ACHN (cell line): ENCODE measurements at regions not wholly inside any gene's neighbourhood (a gene's known extent, or its start where the extent isn't known, plus 50 kb on each side); places are given as distances from the start of the nearest gene placed in this dataset.

Experiments used
- DNase-seq: peaks from one replicate; pipeline ENCODE4 v3.0.0-alpha.2; 2015
- in situ Hi-C: cut with HindIII; loops from 2 replicates; pipeline ENCODE4 v1.10.0; 2017; ENCODE audit warnings: low sequenced_read_pairs, low pct_ligation_motif_present, low pct_unique_long_range_greater_than_20kb

GRCh38 chr1:238898856-238899255 lies 487.5 kb upstream of the CHRM3 start:
- in situ Hi-C loops: no loop called here
- DNase-seq: no peak

- no peak for DNase-seq
- in situ Hi-C loops: no loop called here
Measured at GRCh38 chr1:238895911-238896310, 490.5 kb upstream of the CHRM3 start.

GRCh38 chr1:238892612-238893011 lies 493.8 kb upstream of the CHRM3 start:
- peak; percentile 8 for DNase-seq
- in situ Hi-C loops: no loop called here

GRCh38 chr1:238861342-238862066 lies 524.9 kb upstream of the CHRM3 start:
- DNase-seq: no peak
- in situ Hi-C loops: no loop called here

GRCh38 chr1:238833919-238834318 lies 552.4 kb upstream of the CHRM3 start:
- in situ Hi-C loops: no loop called here
- DNase-seq: no peak

- no peak for DNase-seq
- in situ Hi-C loops: no loop called here
Measured at GRCh38 chr1:238832106-238832505, 554.3 kb upstream of the CHRM3 start.

- DNase-seq: no peak
- in situ Hi-C loops: no loop called here
Measured at GRCh38 chr1:238830036-238830611, 556.2 kb upstream of the CHRM3 start.

- DNase-seq: no peak
Measured at GRCh38 chr1:238826891-238827290, 559.5 kb upstream of the CHRM3 start.

GRCh38 chr1:238823416-238823815 lies 563.0 kb upstream of the CHRM3 start:
- in situ Hi-C loops: no loop called here
- DNase-seq: no peak

More at GRCh38 chr1:238826891-238827290, 559.5 kb upstream of the CHRM3 start:
- in situ Hi-C loops: no loop called here

- in situ Hi-C loops: no loop called here
- DNase-seq: no peak
Measured at GRCh38 chr1:238811211-238811879, 575.0 kb upstream of the CHRM3 start.

GRCh38 chr1:238790882-238791281 lies 595.5 kb upstream of the CHRM3 start:
- no peak for DNase-seq
- in situ Hi-C loops: no loop called here

GRCh38 chr1:238789916-238790667 lies 596.3 kb upstream of the CHRM3 start:
- in situ Hi-C loops: no loop called here
- DNase-seq: no peak

- DNase-seq: no peak
- in situ Hi-C loops: no loop called here
Measured at GRCh38 chr1:238787471-238787870, 598.9 kb upstream of the CHRM3 start.

GRCh38 chr1:238783633-238784032 lies 602.7 kb upstream of the CHRM3 start:
- no peak for DNase-seq
- in situ Hi-C loops: no loop called here

GRCh38 chr1:238779716-238780115 lies 606.7 kb upstream of the CHRM3 start:
- in situ Hi-C loops: no loop called here
- DNase-seq: no peak

- DNase-seq: no peak
- in situ Hi-C loops: no loop called here
Measured at GRCh38 chr1:238778113-238778512, 608.3 kb upstream of the CHRM3 start.

- no peak for DNase-seq
- in situ Hi-C loops: no loop called here
Measured at GRCh38 chr1:238777551-238777950, 608.8 kb upstream of the CHRM3 start.

- no peak for DNase-seq
- in situ Hi-C loops: no loop called here
Measured at GRCh38 chr1:238776126-238776525, 610.2 kb upstream of the CHRM3 start.

GRCh38 chr1:238772322-238772721 lies 614.0 kb upstream of the CHRM3 start:
- in situ Hi-C loops: no loop called here
- DNase-seq: no peak
